Cardiac muscle cell (in vitro differentiated cells and primary cell): ENCODE measurements at regions not wholly inside any gene's neighbourhood (a gene's known extent, or its start where the extent isn't known, plus 50 kb on each side); places are given as distances from the start of the nearest gene placed in this dataset.
"Not testable (repeated sequence)": the region's sequence is repeated elsewhere in the genome, so short reads cannot be mapped to it uniquely, and the experiment has no call there.

Experiments
- DNase-seq, 2 donors: peaks; one replicate each; pipeline versions ENCODE4 v3.0.0 to v3.0.0-alpha.2; 2010 to 2017; ENCODE audit warnings: low read depth in 1 of 2, low spot score in 1 of 2
- H3K27ac ChIP-seq: fragments of 200-600 bp; sonication (generic); 2 replicates; pipeline ENCODE4 v1.5.1; 2016
- H3K27me3 ChIP-seq: fragments of 200-600 bp; sonication (generic); 2 replicates; pipeline ENCODE4 v1.6.0; 2016; ENCODE audit warnings: control low read depth
- H3K36me3 ChIP-seq: fragments of 200-600 bp; sonication (generic); 2 replicates; pipeline ENCODE4 v1.5.1; 2016; ENCODE audit warnings: control low read depth
- H3K4me1 ChIP-seq: fragments of 200-600 bp; sonication (generic); 2 replicates; pipeline ENCODE4 v1.8.1; 2017; ENCODE audit warnings: low read depth, mild to moderate bottlenecking, mixed run types
- H3K4me3 ChIP-seq: fragments of 200-600 bp; sonication (generic); 2 replicates; pipeline ENCODE4 v1.5.1; 2016; ENCODE audit warnings: mild to moderate bottlenecking
- H3K9me3 ChIP-seq: fragments of 200-600 bp; sonication (generic); 2 replicates; pipeline ENCODE4 v1.5.1; 2017; ENCODE audit warnings: low read depth, mild to moderate bottlenecking, control low read depth
- TF ChIP-seq, protein P1 (sequence below): IDR thresholded peaks from 2 replicates; pipeline ENCODE4 v1.5.1; 2012; ENCODE audit warnings: low read depth, mild to moderate bottlenecking, low read length

DNA sequence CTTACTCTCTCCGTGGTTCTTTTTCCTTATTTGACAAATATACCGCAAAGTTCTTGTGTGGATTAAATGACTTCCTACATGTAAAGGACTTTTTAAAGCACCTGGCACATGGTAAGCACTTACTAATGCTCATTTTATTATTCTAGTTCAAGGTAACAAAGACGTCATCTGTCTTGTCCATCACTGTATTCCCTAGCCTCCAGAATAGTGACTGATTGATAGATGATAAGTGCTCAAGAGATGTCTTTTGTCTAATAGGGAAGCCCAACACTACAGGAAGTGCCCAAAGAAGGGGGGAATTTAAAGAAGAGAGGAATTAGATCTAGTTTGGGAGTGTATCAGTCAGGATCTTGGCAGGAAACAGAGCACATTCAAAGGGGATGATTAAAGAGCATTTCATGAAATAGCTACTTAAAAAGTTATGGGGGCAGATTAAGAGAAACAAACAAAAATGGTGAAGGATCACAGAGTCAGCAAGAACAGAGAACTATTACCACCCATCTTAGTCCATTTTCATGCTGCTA lies 151.9 kb downstream of the GXYLT1 start:
- TF ChIP-seq, protein P1, sequence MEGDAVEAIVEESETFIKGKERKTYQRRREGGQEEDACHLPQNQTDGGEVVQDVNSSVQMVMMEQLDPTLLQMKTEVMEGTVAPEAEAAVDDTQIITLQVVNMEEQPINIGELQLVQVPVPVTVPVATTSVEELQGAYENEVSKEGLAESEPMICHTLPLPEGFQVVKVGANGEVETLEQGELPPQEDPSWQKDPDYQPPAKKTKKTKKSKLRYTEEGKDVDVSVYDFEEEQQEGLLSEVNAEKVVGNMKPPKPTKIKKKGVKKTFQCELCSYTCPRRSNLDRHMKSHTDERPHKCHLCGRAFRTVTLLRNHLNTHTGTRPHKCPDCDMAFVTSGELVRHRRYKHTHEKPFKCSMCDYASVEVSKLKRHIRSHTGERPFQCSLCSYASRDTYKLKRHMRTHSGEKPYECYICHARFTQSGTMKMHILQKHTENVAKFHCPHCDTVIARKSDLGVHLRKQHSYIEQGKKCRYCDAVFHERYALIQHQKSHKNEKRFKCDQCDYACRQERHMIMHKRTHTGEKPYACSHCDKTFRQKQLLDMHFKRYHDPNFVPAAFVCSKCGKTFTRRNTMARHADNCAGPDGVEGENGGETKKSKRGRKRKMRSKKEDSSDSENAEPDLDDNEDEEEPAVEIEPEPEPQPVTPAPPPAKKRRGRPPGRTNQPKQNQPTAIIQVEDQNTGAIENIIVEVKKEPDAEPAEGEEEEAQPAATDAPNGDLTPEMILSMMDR: no peak
- H3K9me3 ChIP-seq: no peaks in the 10 kb centered on the region
- H3K4me1 ChIP-seq: no peaks in the 10 kb centered on the region
- H3K27ac ChIP-seq: no peak overlapping the region
- no peaks in the 10 kb centered on the region for H3K36me3 ChIP-seq
- no peak overlapping the region for H3K4me3 ChIP-seq
- no peaks in the 10 kb centered on the region for H3K27me3 ChIP-seq
- no peak for DNase-seq

DNA sequence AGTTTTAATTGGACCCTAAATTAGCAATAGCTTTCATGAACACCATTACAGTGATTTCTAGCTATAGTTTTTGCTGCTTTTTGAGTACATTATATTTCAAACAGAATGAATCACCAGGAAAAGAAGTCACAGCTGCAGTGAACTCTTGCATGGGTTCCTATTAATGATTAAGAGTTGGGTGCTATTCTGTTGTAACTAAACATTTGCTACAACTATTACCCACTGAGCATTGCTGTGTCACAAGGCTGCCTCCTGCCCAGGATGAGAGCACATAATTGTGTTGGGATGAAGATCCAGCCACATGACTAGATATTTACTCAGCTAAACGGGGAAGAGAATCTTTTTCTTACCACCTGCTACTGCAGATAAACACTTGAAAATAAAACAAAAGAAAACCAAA lies 152.7 kb downstream of the GXYLT1 start:
- TF ChIP-seq, protein P1: no peak
- H3K27ac ChIP-seq: no peak overlapping the region
- no peaks in the 10 kb centered on the region for H3K27me3 ChIP-seq
- no peak for DNase-seq
- no peak overlapping the region for H3K4me3 ChIP-seq
- H3K36me3 ChIP-seq: no peaks in the 10 kb centered on the region
- H3K4me1 ChIP-seq: no peaks in the 10 kb centered on the region
- H3K9me3 ChIP-seq: no peaks in the 10 kb centered on the region

DNA sequence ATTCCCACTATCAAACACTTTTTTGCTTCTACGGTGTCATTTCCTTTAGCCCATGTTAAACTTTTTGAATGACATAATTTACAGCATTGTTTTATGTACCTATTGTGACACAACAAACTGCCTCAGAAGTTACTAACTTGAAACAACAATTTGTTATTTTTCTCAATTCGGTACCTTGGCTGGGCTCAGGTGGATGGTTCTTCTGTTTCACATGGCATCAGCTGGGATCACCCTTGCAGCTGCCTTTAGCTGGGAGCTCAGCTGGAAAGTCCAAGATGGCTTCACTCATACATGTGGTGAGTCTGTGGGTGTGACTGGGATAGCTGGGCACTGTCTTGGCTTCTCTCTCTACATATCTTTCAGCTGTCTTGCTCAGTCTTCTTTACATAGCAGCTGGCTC lies 156.0 kb downstream of the GXYLT1 start:
- H3K4me1 ChIP-seq: no peaks in the 10 kb centered on the region
- H3K36me3 ChIP-seq: no peaks in the 10 kb centered on the region
- DNase-seq: no peak
- TF ChIP-seq, protein P1: no peak
- H3K4me3 ChIP-seq: no peak overlapping the region
- H3K27me3 ChIP-seq: no peaks in the 10 kb centered on the region
- H3K9me3 ChIP-seq: no peaks in the 10 kb centered on the region
- H3K27ac ChIP-seq: no peak overlapping the region

DNA sequence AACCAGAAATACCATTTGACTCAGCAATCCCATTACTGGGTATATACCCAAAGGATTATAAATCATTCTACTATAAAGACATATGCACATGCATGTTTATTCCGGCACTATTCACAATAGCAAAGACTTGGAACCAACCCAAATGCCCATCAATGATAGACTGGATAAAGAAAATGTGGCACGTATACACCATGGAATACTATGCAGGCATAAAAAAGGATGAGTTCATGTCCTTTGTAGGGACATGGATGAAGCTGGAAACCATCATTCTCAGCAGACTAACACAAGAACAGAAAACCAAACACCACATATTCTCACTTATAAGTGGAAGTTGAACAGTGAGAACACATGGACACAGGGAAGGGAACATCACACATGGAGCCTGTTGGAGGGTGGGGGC lies 158.2 kb downstream of the GXYLT1 start:
- H3K9me3 ChIP-seq, H3K4me1 ChIP-seq, H3K27me3 ChIP-seq, DNase-seq, H3K27ac ChIP-seq, H3K36me3 ChIP-seq, H3K4me3 ChIP-seq: not testable (repeated sequence)

DNA sequence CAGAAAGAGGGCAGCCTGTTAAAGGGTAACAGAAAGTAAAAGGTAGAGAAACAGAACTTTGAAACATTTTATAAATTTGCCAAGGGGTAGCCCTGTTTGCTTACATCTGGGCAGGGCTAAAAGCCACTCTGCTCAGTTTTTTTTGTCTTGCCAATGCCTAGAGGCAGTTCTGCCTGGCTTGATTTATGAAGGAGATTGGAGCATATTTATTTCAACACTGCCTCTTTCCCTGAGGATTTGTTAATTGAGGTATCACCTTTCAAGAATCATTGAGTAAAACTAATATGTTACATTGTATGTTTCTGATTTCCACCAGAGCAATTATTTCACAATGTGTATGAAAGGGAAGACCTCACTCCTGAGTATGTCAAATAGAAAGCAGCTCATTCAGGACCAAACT lies 160.8 kb downstream of the GXYLT1 start:
- H3K36me3 ChIP-seq: no peaks in the 10 kb centered on the region
- H3K9me3 ChIP-seq: no peaks in the 10 kb centered on the region
- no peak overlapping the region for H3K27ac ChIP-seq
- no peak for DNase-seq
- no peaks in the 10 kb centered on the region for H3K27me3 ChIP-seq
- H3K4me1 ChIP-seq: no peaks in the 10 kb centered on the region
- no peak overlapping the region for H3K4me3 ChIP-seq
- TF ChIP-seq, protein P1: no peak

DNA sequence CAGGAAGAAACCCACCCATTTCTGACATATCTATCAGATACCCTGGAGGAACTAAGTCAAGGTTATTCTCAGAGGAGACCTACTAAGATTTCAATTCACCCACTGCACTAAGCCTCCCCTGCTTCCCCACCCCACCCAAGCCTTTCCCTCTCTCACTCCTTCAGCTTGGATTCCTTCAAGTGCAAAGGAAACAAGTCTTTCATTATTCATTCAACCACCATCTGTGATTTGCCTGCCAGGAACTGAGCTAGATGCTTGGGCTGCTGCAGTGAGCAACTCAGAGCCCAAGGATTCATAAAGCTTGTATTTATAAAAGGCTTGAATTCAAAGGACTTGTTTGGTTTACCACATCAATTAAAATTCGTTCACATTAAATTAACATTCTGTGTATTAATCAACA lies 161.3 kb downstream of the GXYLT1 start:
- TF ChIP-seq, protein P1: no peak
- no peaks in the 10 kb centered on the region for H3K4me1 ChIP-seq
- H3K27ac ChIP-seq: no peak overlapping the region
- no peak overlapping the region for H3K4me3 ChIP-seq
- DNase-seq: no peak
- H3K36me3 ChIP-seq: no peaks in the 10 kb centered on the region
- no peaks in the 10 kb centered on the region for H3K27me3 ChIP-seq
- no peaks in the 10 kb centered on the region for H3K9me3 ChIP-seq
